ENCODE measurements at regions not wholly inside any gene's neighbourhood (a gene's known extent, or its start where the extent isn't known, plus 50 kb on each side); places are given as distances from the start of the nearest gene placed in this dataset.

- DNase-seq, result no peak
- no peaks in the 10 kb centered on the region for H3K9me3 ChIP-seq (ENCODE audit: control insufficient read depth in 1 of 2, low read length in 2 of 2)
- H3K4me3 Mint-ChIP-seq, result no peak overlapping the region
- ChIA-PET POLR2A (ENCODE audit: partially characterized antibody) (no interaction called here), CTCF (ENCODE audit: partially characterized antibody) (no interaction called here)
- H3K27me3 Mint-ChIP-seq, result peaks cover 2 to 16% of the 10 kb centered on the region in 2 donors
- H3K27me3 ChIP-seq (ENCODE audit: insufficient read depth, low read length), result no peaks in the 10 kb centered on the region
- intact Hi-C loops (cut with micrococcal nuclease), result no loop called here
- no peaks in the 10 kb centered on the region for H3K4me1 ChIP-seq (ENCODE audit: insufficient read depth, low read length)
- no peaks in the 10 kb centered on the region for H3K36me3 Mint-ChIP-seq
- no peak overlapping the region for H3K4me3 ChIP-seq (ENCODE audit: low read length in 2 of 2)
- no peaks in the 10 kb centered on the region for H3K4me1 Mint-ChIP-seq
- H3K27ac ChIP-seq (ENCODE audit: low read depth, low read length), result no peak overlapping the region
- H3K36me3 ChIP-seq (ENCODE audit: insufficient read depth, low read length), result no peaks in the 10 kb centered on the region
- peaks cover 0 to 13% (median 6%) of the 10 kb centered on the region in 8 donors for H3K9me3 Mint-ChIP-seq
- no peak overlapping the region for H3K27ac Mint-ChIP-seq
Measured at GRCh38 chr2:44879269-44880124, 62.0 kb upstream of the SIX3 start.

GRCh38 chr2:44880125-44880483, 61.4 kb upstream of the SIX3 start:
- H3K9me3 ChIP-seq (ENCODE audit: control insufficient read depth in 1 of 2, low read length in 2 of 2), result no peaks in the 10 kb centered on the region
- no peaks in the 10 kb centered on the region for H3K27me3 ChIP-seq (ENCODE audit: insufficient read depth, low read length)
- CTCF ChIA-PET (ENCODE audit: partially characterized antibody), result no interaction called here
- H3K27ac ChIP-seq (ENCODE audit: low read depth, low read length), result no peak overlapping the region
- no peaks in the 10 kb centered on the region for H3K4me1 ChIP-seq (ENCODE audit: insufficient read depth, low read length)
- Mint-ChIP-seq H3K27me3 (peaks cover 2 to 19% of the 10 kb centered on the region in 2 donors), H3K4me1 (no peaks in the 10 kb centered on the region), H3K27ac (no peak overlapping the region), H3K4me3 (no peak overlapping the region), H3K9me3 (peaks cover 0 to 12% (median 6%) of the 10 kb centered on the region in 8 donors), H3K36me3 (no peaks in the 10 kb centered on the region)
- POLR2A ChIA-PET (ENCODE audit: partially characterized antibody), result no interaction called here
- DNase-seq, result no peak
- intact Hi-C loops (cut with micrococcal nuclease), result no loop called here
- H3K36me3 ChIP-seq (ENCODE audit: insufficient read depth, low read length), result no peaks in the 10 kb centered on the region
- H3K4me3 ChIP-seq (ENCODE audit: low read length in 2 of 2), result no peak overlapping the region

- H3K36me3 ChIP-seq (ENCODE audit: insufficient read depth, low read length), result no peaks in the 10 kb centered on the region
- peaks cover 0 to 3% (median 0%) of the 10 kb centered on the region in 8 donors for H3K9me3 Mint-ChIP-seq
- no peak overlapping the region for H3K4me3 ChIP-seq (ENCODE audit: low read length in 2 of 2)
- H3K4me1 Mint-ChIP-seq, result no peaks in the 10 kb centered on the region
- H3K27me3 ChIP-seq (ENCODE audit: insufficient read depth, low read length), result no peaks in the 10 kb centered on the region
- H3K36me3 Mint-ChIP-seq, result no peaks in the 10 kb centered on the region
- H3K27ac Mint-ChIP-seq, result no peak overlapping the region
- no peak overlapping the region for H3K4me3 Mint-ChIP-seq
- H3K9me3 ChIP-seq (ENCODE audit: control insufficient read depth in 1 of 2, low read length in 2 of 2), result no peaks in the 10 kb centered on the region
- ChIA-PET CTCF (ENCODE audit: partially characterized antibody) (interaction anchor here (0.6 kb wide), 1 partner anchor 23 kb away, joined by 3 read pairs; no protein-coding TSS in a partner anchor), POLR2A (ENCODE audit: partially characterized antibody) (no interaction called here)
- DNase-seq, result no peak
- intact Hi-C loops (cut with micrococcal nuclease), result no loop called here
- no peaks in the 10 kb centered on the region for H3K4me1 ChIP-seq (ENCODE audit: insufficient read depth, low read length)
- H3K27ac ChIP-seq (ENCODE audit: low read depth, low read length), result no peak overlapping the region
- H3K27me3 Mint-ChIP-seq, result peaks cover 2 to 15% of the 10 kb centered on the region in 2 donors
Measured at GRCh38 chr2:44881856-44882255, 59.6 kb upstream of the SIX3 start.

GRCh38 chr2:44883356-44883755, 58.1 kb upstream of the SIX3 start:
- intact Hi-C loops (cut with micrococcal nuclease), result no loop called here
- Mint-ChIP-seq H3K27ac (no peak overlapping the region), H3K4me1 (no peaks in the 10 kb centered on the region), H3K4me3 (no peak overlapping the region), H3K27me3 (peaks cover 6 to 17% of the 10 kb centered on the region in 2 donors), H3K9me3 (peaks cover 0 to 3% (median 0%) of the 10 kb centered on the region in 8 donors), H3K36me3 (no peaks in the 10 kb centered on the region)
- ChIA-PET CTCF (ENCODE audit: partially characterized antibody) (no interaction called here), POLR2A (ENCODE audit: partially characterized antibody) (no interaction called here)
- Histone ChIP-seq H3K27me3 (ENCODE audit: insufficient read depth, low read length) (no peaks in the 10 kb centered on the region), H3K4me1 (ENCODE audit: insufficient read depth, low read length) (no peaks in the 10 kb centered on the region), H3K9me3 (ENCODE audit: control insufficient read depth in 1 of 2, low read length in 2 of 2) (no peaks in the 10 kb centered on the region), H3K27ac (ENCODE audit: low read depth, low read length) (no peak overlapping the region), H3K4me3 (ENCODE audit: low read length in 2 of 2) (no peak overlapping the region), H3K36me3 (ENCODE audit: insufficient read depth, low read length) (no peaks in the 10 kb centered on the region)
- DNase-seq, result no peak

- Histone ChIP-seq H3K4me3 (ENCODE audit: low read length in 2 of 2) (no peak overlapping the region), H3K9me3 (ENCODE audit: control insufficient read depth in 1 of 2, low read length in 2 of 2) (no peaks in the 10 kb centered on the region), H3K27me3 (ENCODE audit: insufficient read depth, low read length) (no peaks in the 10 kb centered on the region), H3K27ac (ENCODE audit: low read depth, low read length) (no peak overlapping the region), H3K4me1 (ENCODE audit: insufficient read depth, low read length) (no peaks in the 10 kb centered on the region), H3K36me3 (ENCODE audit: insufficient read depth, low read length) (no peaks in the 10 kb centered on the region)
- DNase-seq, result no peak
- intact Hi-C loops (cut with micrococcal nuclease), result no loop called here
- Mint-ChIP-seq H3K4me1 (no peaks in the 10 kb centered on the region), H3K9me3 (peaks cover 0 to 2% (median 0%) of the 10 kb centered on the region in 8 donors), H3K36me3 (no peaks in the 10 kb centered on the region), H3K27ac (no peak overlapping the region), H3K4me3 (no peak overlapping the region), H3K27me3 (peaks cover 6 to 13% of the 10 kb centered on the region in 2 donors)
- CTCF ChIA-PET (ENCODE audit: partially characterized antibody), result interaction anchor here (0.9 kb wide), 1 partner anchor 14 kb away, joined by 3 read pairs; no protein-coding TSS in a partner anchor
- POLR2A ChIA-PET (ENCODE audit: partially characterized antibody), result no interaction called here
Measured at GRCh38 chr2:44884231-44884630, 57.3 kb upstream of the SIX3 start.

- intact Hi-C loops (cut with micrococcal nuclease), result no loop called here
- Histone ChIP-seq H3K27ac (ENCODE audit: low read depth, low read length) (no peak overlapping the region), H3K36me3 (ENCODE audit: insufficient read depth, low read length) (no peaks in the 10 kb centered on the region), H3K27me3 (ENCODE audit: insufficient read depth, low read length) (no peaks in the 10 kb centered on the region), H3K4me1 (ENCODE audit: insufficient read depth, low read length) (no peaks in the 10 kb centered on the region), H3K4me3 (ENCODE audit: low read length in 2 of 2) (no peak overlapping the region), H3K9me3 (ENCODE audit: control insufficient read depth in 1 of 2, low read length in 2 of 2) (no peaks in the 10 kb centered on the region)
- Mint-ChIP-seq H3K27me3 (peaks cover 6 to 12% of the 10 kb centered on the region in 2 donors), H3K4me3 (no peak overlapping the region), H3K4me1 (no peaks in the 10 kb centered on the region), H3K27ac (no peak overlapping the region), H3K36me3 (no peaks in the 10 kb centered on the region), H3K9me3 (peaks cover 0 to 2% (median 0%) of the 10 kb centered on the region in 8 donors)
- POLR2A ChIA-PET (ENCODE audit: partially characterized antibody), result no interaction called here
- no peak for DNase-seq
- CTCF ChIA-PET (ENCODE audit: partially characterized antibody), result interaction anchor here (0.9 kb wide), 2 partner anchors 9 to 14 kb away, joined by 3 read pairs; no protein-coding TSS in a partner anchor
Measured at GRCh38 chr2:44884677-44885076, 56.8 kb upstream of the SIX3 start.

- ChIA-PET CTCF (ENCODE audit: partially characterized antibody) (no interaction called here), POLR2A (ENCODE audit: partially characterized antibody) (no interaction called here)
- Mint-ChIP-seq H3K4me1 (no peaks in the 10 kb centered on the region), H3K27me3 (peaks cover 6 to 12% of the 10 kb centered on the region in 2 donors), H3K36me3 (no peaks in the 10 kb centered on the region), H3K27ac (no peak overlapping the region), H3K4me3 (no peak overlapping the region), H3K9me3 (peaks cover 0 to 4% (median 3%) of the 10 kb centered on the region in 8 donors)
- no peaks in the 10 kb centered on the region for H3K9me3 ChIP-seq (ENCODE audit: control insufficient read depth in 1 of 2, low read length in 2 of 2)
- no peaks in the 10 kb centered on the region for H3K36me3 ChIP-seq (ENCODE audit: insufficient read depth, low read length)
- no peaks in the 10 kb centered on the region for H3K4me1 ChIP-seq (ENCODE audit: insufficient read depth, low read length)
- no peak overlapping the region for H3K4me3 ChIP-seq (ENCODE audit: low read length in 2 of 2)
- intact Hi-C loops (cut with micrococcal nuclease), result no loop called here
- H3K27ac ChIP-seq (ENCODE audit: low read depth, low read length), result no peak overlapping the region
- no peaks in the 10 kb centered on the region for H3K27me3 ChIP-seq (ENCODE audit: insufficient read depth, low read length)
- no peak for DNase-seq
Measured at GRCh38 chr2:44886414-44886813, 55.1 kb upstream of the SIX3 start.

All from CD4-positive, alpha-beta memory T cell (primary cell).